RPMI7951 (cell line): ENCODE measurements at regions not wholly inside any gene's neighbourhood (a gene's known extent, or its start where the extent isn't known, plus 50 kb on each side); places are given as distances from the start of the nearest gene placed in this dataset.
"Not testable (repeated sequence)": the region's sequence is repeated elsewhere in the genome, so short reads cannot be mapped to it uniquely, and the experiment has no call there.

Experiments
- DNase-seq: peaks from one replicate; pipeline ENCODE4 v3.0.0-alpha.2; 2012; ENCODE audit warnings: low read depth

DNA sequence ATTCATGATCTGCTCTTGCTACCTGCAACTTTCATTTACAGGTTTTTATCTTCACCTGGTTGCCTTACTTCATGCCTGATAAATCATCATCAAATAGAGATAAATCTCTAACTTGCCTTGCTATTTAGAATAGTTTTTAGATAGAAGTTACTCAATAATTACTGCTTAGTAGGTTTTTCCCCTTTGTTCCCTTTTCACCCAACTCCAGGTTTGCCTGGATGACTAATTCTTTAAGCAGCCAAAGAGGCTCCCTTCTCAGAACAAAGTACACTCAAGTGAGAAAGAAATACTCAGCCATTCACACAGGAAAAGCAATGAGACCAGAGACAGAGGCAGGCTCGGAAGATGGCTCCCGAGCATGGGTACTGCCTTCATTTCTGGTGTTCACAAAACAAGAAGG lies 268.1 kb upstream of the CRBN start:
- DNase-seq = no peak

DNA sequence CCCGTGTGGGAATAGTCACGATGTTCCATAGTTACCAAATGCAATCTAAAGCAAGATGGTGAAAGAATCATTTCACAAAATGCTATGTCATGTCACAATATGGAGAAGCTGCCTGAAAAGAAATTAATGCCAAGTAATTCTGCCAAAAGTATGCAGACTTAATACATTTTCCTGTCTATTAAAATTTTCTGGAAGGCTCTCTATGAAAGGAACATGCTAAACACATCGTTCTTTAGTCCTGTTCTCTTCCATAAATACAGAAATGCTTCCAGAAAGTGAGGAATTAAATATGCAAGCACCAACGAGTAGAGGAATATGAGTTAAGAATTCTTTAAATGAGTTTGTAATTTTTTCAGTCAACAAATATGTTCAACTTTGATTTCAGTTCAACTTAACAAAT lies 266.8 kb upstream of the CRBN start:
- no peak for DNase-seq

- DNase-seq = no peak
Measured at GRCh38 chr3:3443482-3443881, 264.0 kb upstream of the CRBN start.

DNA sequence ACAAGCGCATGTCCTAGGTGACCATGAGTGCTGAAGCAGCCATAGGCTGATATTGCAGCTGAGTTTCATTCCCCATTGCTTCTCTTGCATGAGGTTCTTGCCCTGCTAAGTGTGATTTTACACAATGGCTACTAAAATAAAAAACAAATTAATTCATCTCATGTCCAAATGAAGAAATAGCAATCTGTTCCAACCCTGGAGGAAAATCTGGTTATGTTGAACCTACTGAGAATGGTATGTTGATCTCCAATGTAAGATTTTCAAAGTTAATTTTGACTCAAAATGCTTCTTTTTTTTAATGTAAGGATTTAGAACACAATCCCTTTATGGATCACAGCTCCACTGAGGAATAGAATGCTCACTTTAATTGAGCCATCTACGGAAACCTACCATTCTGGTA lies 254.2 kb upstream of the CRBN start:
- DNase-seq = no peak

GRCh38 chr3:3429841-3430240 lies 250.3 kb upstream of the CRBN start:
- no peak for DNase-seq

GRCh38 chr3:3407707-3408106 lies 228.2 kb upstream of the CRBN start:
- not testable (repeated sequence) for DNase-seq

GRCh38 chr3:3405131-3405530 lies 225.6 kb upstream of the CRBN start:
- DNase-seq = no peak

DNA sequence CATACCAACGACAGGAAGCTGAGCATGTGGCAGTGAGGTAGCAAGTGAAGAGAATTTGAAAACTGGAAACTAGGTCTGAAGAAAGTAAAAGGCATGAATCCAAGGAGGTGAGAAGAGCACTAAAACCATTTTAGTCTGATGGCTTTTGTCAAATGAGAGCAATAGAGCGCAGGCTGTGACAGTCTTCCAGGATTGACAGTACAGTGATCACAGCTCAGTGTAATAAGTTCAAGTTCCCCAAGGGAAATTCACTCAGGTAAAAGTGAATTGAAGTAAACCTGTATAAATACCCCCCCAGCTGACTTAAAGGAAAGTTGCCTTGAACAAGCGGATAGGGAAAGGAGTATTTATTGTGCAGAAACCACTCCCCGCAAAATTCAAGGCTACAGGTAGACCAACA lies 224.2 kb upstream of the CRBN start:
- no peak for DNase-seq

GRCh38 chr3:3392946-3393345 lies 213.5 kb upstream of the CRBN start:
- no peak for DNase-seq

- DNase-seq = no peak
Measured at GRCh38 chr3:3383461-3383860, 204.0 kb upstream of the CRBN start.

DNA sequence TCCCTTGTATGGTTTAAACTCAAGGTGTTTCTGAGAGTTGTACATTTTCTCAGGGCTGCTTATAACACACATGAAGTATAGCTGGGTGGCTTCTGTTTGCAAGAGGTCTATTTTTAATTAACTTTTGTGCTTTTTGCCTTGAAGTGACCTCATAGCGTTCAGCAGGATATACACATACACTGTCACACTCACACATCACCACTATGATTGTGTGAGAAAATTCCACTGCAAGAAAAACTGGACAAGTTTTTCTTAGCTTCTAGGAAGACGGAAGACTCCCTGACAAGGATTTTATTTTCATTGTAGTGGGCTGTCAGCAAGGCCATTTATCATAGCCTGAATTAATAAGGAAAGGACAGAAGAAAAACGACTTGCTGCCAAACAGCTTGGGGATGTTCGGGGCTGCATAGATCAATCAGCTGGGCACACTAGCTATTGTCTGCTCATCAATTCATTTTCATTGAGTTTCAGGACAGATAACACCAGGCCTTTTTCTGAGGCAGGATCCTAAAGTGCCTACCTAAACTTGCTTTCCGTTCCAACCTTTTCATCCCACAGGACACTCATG lies 192.8 kb upstream of the CRBN start:
- no peak for DNase-seq

- DNase-seq = no peak
Measured at GRCh38 chr3:3368306-3368705, 188.8 kb upstream of the CRBN start.

DNA sequence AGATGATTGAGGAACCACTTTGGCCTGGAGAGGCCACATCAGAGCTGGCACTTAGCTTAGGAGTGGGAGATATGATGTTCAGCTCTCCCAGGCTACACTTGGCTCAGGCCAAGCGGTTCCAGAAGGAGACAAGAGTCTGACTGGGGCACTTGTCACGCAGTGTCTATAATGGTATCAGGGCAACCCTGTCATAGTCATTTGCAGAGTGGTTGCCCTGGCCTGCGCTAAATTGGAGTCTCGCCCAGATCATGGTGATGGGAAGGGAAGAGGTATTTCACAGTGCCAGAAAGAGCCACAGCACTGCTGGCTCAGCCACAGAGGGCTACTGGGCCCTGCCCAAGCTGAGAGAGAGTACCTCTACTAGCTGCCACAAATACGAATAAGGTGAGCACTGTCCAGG lies 186.9 kb upstream of the CRBN start:
- DNase-seq = no peak

DNA sequence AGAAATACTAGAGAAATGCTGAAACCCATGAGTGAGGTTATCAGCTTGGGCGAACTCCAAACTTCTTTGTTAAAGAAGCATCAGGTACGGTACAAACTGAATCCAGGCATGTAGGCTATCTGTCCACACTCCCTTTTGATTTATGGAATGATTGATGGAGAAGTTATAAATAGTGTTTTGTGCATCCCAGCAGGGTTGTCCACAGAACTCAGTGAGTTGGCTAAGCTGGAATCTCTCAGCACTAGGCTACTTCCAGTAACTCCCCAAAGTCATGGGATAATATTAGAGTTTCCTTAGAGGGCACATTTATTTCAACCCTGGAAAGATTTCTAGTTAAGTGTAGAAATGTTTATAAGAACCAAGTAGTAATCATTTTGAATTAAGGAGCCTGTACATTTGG lies 186.2 kb upstream of the CRBN start:
- DNase-seq = no peak

DNA sequence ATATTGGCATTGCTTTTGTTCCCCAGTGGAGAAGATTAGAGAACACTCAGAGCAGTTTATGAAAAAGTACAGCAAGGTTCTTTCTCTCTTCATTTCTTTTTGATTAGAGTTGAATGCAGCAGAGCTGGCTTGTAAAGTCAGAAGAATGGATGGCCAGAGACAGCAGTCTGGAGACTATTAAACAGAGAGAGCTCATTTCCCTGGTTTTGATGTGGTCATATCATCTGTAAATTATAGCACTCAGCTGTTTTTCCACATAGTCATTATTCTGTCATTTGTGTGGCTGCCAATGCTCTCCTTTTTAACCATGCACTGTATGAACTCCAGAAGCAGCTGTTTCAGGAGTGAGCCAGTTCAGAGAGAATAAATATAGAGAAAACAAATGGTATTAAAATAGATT lies 177.4 kb upstream of the CRBN start:
- peak; percentile 15 for DNase-seq

- peak; percentile 33 for DNase-seq
Measured at GRCh38 chr3:3355442-3355841, 176.0 kb upstream of the CRBN start.

DNA sequence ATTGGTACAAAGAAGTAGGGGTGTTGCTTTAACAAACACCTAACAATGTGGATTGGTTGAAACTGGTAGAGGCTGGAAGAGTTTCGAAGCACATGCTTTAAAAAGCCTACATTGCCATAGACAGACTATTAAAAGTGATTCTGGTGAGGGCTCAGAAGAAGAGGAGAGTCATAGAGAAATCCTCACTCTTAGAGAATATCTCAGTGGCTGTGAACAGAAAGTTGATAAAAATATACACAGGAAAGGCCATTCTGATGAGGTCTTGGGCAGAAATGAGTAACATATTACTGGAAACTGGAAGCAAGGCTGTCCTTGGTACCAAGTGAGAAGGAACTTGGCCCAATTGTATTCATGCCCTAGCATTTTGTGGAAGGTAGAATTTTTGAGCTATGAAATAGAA lies 173.7 kb upstream of the CRBN start:
- no peak for DNase-seq

GRCh38 chr3:3351226-3351625 lies 171.7 kb upstream of the CRBN start:
- no peak for DNase-seq

DNA sequence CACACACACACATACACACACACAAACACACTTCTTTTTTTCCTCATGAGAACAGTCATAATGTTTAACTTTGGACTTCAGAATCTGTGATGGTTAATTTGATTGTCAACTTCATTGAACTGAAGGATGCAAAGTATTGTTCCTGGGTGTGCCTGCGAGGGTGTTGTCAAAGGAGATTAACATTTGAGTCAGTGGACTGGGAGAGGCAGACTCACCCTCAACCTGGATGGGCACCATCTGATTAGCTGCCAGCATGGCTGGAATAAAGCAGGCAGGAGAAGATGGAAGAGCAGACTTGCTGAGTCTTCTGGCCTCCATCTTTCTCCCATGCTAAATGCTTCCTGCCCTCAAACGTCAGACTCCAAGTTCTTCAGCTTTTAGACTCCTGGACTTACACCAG lies 167.6 kb upstream of the CRBN start:
- DNase-seq = not testable (repeated sequence)

DNA sequence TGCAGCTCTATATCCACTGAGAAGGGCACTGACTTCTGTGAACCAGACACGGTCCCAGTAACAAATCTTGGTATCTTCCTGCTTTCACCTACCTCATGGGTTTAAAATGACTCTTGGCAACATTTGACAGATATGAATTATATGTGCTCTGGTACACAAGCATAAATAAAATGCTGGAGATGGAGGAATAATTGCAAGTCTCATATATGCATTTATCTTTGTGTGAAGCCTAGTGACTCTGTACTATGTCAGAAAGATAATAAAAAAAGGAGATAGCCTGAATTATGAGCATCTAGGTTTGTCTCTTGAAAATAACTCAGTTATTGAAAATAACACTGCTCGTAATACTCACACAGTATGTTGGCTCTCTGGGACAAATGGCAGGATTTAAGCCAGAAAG lies 167.1 kb upstream of the CRBN start:
- DNase-seq = no peak

- DNase-seq = no peak
Measured at GRCh38 chr3:3342141-3342540, 162.7 kb upstream of the CRBN start.

- DNase-seq = no peak
Measured at GRCh38 chr3:3340965-3341895, 161.7 kb upstream of the CRBN start.

DNA sequence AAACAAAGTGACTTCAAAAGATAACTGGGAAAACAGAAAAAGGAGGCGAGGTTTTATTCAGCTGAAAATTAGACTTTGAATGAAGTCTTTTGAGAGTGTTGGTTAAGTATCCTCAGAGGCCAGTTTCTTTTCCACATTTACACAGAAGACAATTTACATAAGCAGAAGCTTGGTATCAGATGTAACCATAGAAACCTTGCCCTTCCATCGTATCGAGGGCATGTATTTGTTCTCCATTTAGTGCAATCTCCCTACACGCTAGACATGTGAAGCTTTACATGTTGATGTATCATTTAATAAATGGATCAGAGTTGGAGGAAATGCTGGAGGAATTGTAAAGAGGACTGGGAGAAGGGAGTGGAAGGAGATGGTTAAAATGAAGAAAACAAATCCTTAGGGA lies 161.0 kb upstream of the CRBN start:
- DNase-seq = no peak

DNA sequence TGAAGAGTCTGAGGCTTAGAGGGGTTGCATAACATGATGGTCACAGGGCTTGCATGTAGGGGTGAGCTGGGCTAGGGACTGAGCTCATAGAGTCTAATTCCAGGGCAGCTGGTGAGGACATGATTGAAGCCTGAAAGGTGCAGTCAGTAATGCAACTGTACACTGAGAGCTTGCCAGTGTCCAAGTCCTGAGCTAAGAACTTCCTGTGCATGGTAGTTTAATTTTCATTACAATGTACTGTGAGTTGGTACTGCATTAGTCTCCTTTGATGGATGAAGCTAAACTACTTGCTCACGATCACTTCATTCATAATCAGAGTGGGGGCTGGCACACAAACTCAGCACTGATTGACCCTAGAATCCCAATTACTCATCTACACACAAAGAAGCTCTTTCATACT lies 156.4 kb upstream of the CRBN start:
- no peak for DNase-seq
